Hepatocyte (in vitro differentiated cells): ENCODE measurements at regions not wholly inside any gene's neighbourhood (a gene's known extent, or its start where the extent isn't known, plus 50 kb on each side); places are given as distances from the start of the nearest gene placed in this dataset.

Experiments
- DNase-seq: peaks from one replicate; pipeline ENCODE4 v3.0.0-alpha.2; 2016; ENCODE audit warnings: low spot score
- H2AFZ ChIP-seq: fragments of 200-600 bp; sonication (generic); 2 replicates; pipeline ENCODE4 v1.6.0; 2016; ENCODE audit warnings: antibody characterized with exemption, mild to moderate bottlenecking
- H3K27ac ChIP-seq: fragments of 200-600 bp; sonication (generic); 2 replicates; pipeline ENCODE4 v1.5.1; 2016; ENCODE audit warnings: mild to moderate bottlenecking
- H3K27me3 ChIP-seq: fragments of 200-600 bp; sonication (generic); 2 replicates; pipeline ENCODE4 v1.6.1; 2016
- H3K36me3 ChIP-seq: fragments of 200-600 bp; sonication (generic); replicated peaks from 2 replicates; pipeline ENCODE4 v1.5.1; 2016; ENCODE audit warnings: low read depth; ENCODE audit not compliant: insufficient read depth
- H3K4me1 ChIP-seq: fragments of 200-600 bp; sonication (generic); 2 replicates; pipeline ENCODE4 v1.5.1; 2016; ENCODE audit warnings: mild to moderate bottlenecking, moderate library complexity; ENCODE audit not compliant: insufficient read depth
- H3K4me2 ChIP-seq: fragments of 200-600 bp; sonication (generic); 2 replicates; pipeline ENCODE4 v1.6.0; 2016
- H3K4me3 ChIP-seq: fragments of 200-600 bp; sonication (generic); 2 replicates; pipeline ENCODE4 v1.5.1; 2016; ENCODE audit warnings: mild to moderate bottlenecking
- H3K79me2 ChIP-seq: fragments of 200-600 bp; sonication (generic); 2 replicates; pipeline ENCODE4 v1.6.0; 2017; ENCODE audit warnings: mild to moderate bottlenecking
- H3K9me2 ChIP-seq: fragments of 200-600 bp; sonication (generic); replicated peaks from 2 replicates; pipeline ENCODE4 v1.6.0; 2017; ENCODE audit warnings: mild to moderate bottlenecking; ENCODE audit not compliant: insufficient read depth
- H3K9me3 ChIP-seq: fragments of 200-600 bp; sonication (generic); 2 replicates; pipeline ENCODE4 v1.5.1; 2016; ENCODE audit warnings: low read depth, mild to moderate bottlenecking
- H4K20me1 ChIP-seq: fragments of 200-600 bp; sonication (generic); 2 replicates; pipeline ENCODE4 v1.6.0; 2016; ENCODE audit warnings: mild to moderate bottlenecking; ENCODE audit not compliant: insufficient read depth, poor library complexity, severe bottlenecking
- CTCF ChIP-seq: fragments of 200-600 bp; sonication (generic); IDR thresholded peaks from 2 replicates; pipeline ENCODE4 v1.5.1; 2016; ENCODE audit warnings: antibody characterized with exemption, mild to moderate bottlenecking; ENCODE audit not compliant: poor library complexity
- EZH2 ChIP-seq: fragments of 200-600 bp; sonication (generic); IDR thresholded peaks from 2 replicates; pipeline ENCODE4 v1.6.1; 2016; ENCODE audit warnings: antibody characterized with exemption, mild to moderate bottlenecking, borderline replicate concordance
- EZH2phosphoT487 ChIP-seq: fragments of 200-600 bp; sonication (generic); IDR thresholded peaks from one replicate; pipeline ENCODE4 v1.6.1; 2018; ENCODE audit warnings: antibody characterized with exemption, mild to moderate bottlenecking, low read depth, moderate library complexity; ENCODE audit not compliant: unreplicated experiment, severe bottlenecking
- WGBS: methylation state at CpG from one replicate; pipeline ENCODE4 v1.1.6; 2016; ENCODE audit warnings: low lambda C conversion rate; ENCODE audit errors: missing lambda C conversion rate; 5-methylcytosine and 5-hydroxymethylcytosine counted together

GRCh38 chr1:47637111-47637685 lies 199.4 kb downstream of the FOXD2 start:
- WGBS: 96% methylated on average over 6 of the region's 6 CpGs
- Histone ChIP-seq H3K9me2 (no peaks in the 10 kb centered on the region), H3K4me3 (no peak overlapping the region), H4K20me1 (no peaks in the 10 kb centered on the region), H3K9me3 (no peaks in the 10 kb centered on the region), H3K27ac (no peak overlapping the region), H3K4me1 (no peaks in the 10 kb centered on the region), H3K36me3 (no peaks in the 10 kb centered on the region), H2AFZ (no peak overlapping the region), H3K79me2 (no peaks in the 10 kb centered on the region), H3K4me2 (no peak overlapping the region), H3K27me3 (peaks cover 8% of the 10 kb centered on the region)
- TF ChIP-seq CTCF (no peak), EZH2phosphoT487 (no peak), EZH2 (no peak)
- DNase-seq: no peak

GRCh38 chr1:47638240-47638639 lies 200.4 kb downstream of the FOXD2 start:
- DNase-seq: no peak
- H3K4me2 ChIP-seq: no peak overlapping the region
- H3K27me3 ChIP-seq: peaks cover 4% of the 10 kb centered on the region
- peaks cover 2% of the 10 kb centered on the region for H3K4me1 ChIP-seq
- TF ChIP-seq EZH2 (no peak), EZH2phosphoT487 (no peak)
- H3K27ac ChIP-seq: no peak overlapping the region
- no peak overlapping the region for H3K4me3 ChIP-seq
- no peaks in the 10 kb centered on the region for H3K9me2 ChIP-seq
- H4K20me1 ChIP-seq: no peaks in the 10 kb centered on the region
- H2AFZ ChIP-seq: no peak overlapping the region
- H3K9me3 ChIP-seq: no peaks in the 10 kb centered on the region
- H3K79me2 ChIP-seq: no peaks in the 10 kb centered on the region
- WGBS: 89% methylated on average over 9 of the region's 9 CpGs
- no peaks in the 10 kb centered on the region for H3K36me3 ChIP-seq

GRCh38 chr1:47638713-47639112 lies 200.9 kb downstream of the FOXD2 start:
- Histone ChIP-seq H3K36me3 (no peaks in the 10 kb centered on the region), H3K27ac (no peak overlapping the region), H4K20me1 (no peaks in the 10 kb centered on the region), H3K4me3 (no peak overlapping the region), H2AFZ (no peak overlapping the region), H3K4me2 (no peak overlapping the region), H3K4me1 (peaks cover 7% of the 10 kb centered on the region), H3K27me3 (peaks cover 4% of the 10 kb centered on the region), H3K9me2 (no peaks in the 10 kb centered on the region), H3K79me2 (no peaks in the 10 kb centered on the region), H3K9me3 (no peaks in the 10 kb centered on the region)
- WGBS: 87% methylated on average over 5 of the region's 5 CpGs
- TF ChIP-seq CTCF (no peak), EZH2phosphoT487 (no peak), EZH2 (no peak)
- DNase-seq: no peak

GRCh38 chr1:47643306-47644211 lies 205.7 kb downstream of the FOXD2 start:
- H3K27me3 ChIP-seq: no peaks in the 10 kb centered on the region
- no peaks in the 10 kb centered on the region for H3K9me2 ChIP-seq
- no peaks in the 10 kb centered on the region for H3K79me2 ChIP-seq
- no peaks in the 10 kb centered on the region for H4K20me1 ChIP-seq
- no peak for TF ChIP-seq EZH2phosphoT487
- TF ChIP-seq CTCF: no peak
- TF ChIP-seq EZH2: no peak
- H2AFZ ChIP-seq: no peak overlapping the region
- no peaks in the 10 kb centered on the region for H3K36me3 ChIP-seq
- H3K4me2 ChIP-seq: peak overlapping the region; percentile 5
- no peak overlapping the region for H3K4me3 ChIP-seq
- peaks cover 9% of the 10 kb centered on the region for H3K4me1 ChIP-seq
- no peaks in the 10 kb centered on the region for H3K9me3 ChIP-seq
- DNase-seq: peak; percentile 57
- peak overlapping the region; percentile 89 for H3K27ac ChIP-seq
- 71% methylated on average over 20 of the region's 20 CpGs for WGBS
